ENCODE measurements at regions not wholly inside any gene's neighbourhood (a gene's known extent, or its start where the extent isn't known, plus 50 kb on each side); places are given as distances from the start of the nearest gene placed in this dataset.

- TF ChIP-seq CTCF (IDR thresholded peaks at IDR 0.05) (no peak), POLR2A (IDR thresholded peaks at IDR 0.05) (no peak)
Measured at GRCh38 chr4:11650801-11651596, 222.3 kb upstream of the HS3ST1 start.
